ENCODE measurements at regions not wholly inside any gene's neighbourhood (a gene's known extent, or its start where the extent isn't known, plus 50 kb on each side); places are given as distances from the start of the nearest gene placed in this dataset.

GRCh38 chr5:173547579-173547978 is 68.9 kb downstream of the BOD1 start:
- Mint-ChIP-seq H3K36me3 (no peaks in the 10 kb centered on the region), H3K9me3 (peaks cover 0 to 2% (median 0%) of the 10 kb centered on the region in 7 donors), H3K4me3 (no peak overlapping the region), H3K4me1 (no peaks in the 10 kb centered on the region), H3K27me3 (ENCODE audit: low read depth in 3 of 3) (peaks cover 1 to 21% (median 10%) of the 10 kb centered on the region in 3 donors), H3K27ac (no peak overlapping the region)
- intact Hi-C loops (cut with micrococcal nuclease) = no loop called here
- H3K9me3 ChIP-seq (replicated peaks in 1 of 2; ENCODE audit: control insufficient read depth in 1 of 2, insufficient read depth in 1 of 2, low read length in 2 of 2) = no peaks in the 10 kb centered on the region
- no peaks in the 10 kb centered on the region for H3K27me3 ChIP-seq (ENCODE audit: control insufficient read depth in 2 of 2, insufficient read depth in 2 of 2, low read length in 2 of 2)
- no peaks in the 10 kb centered on the region for H3K4me1 ChIP-seq (ENCODE audit: control insufficient read depth in 1 of 2, insufficient read depth in 2 of 2, low read length in 2 of 2)
- H3K4me3 ChIP-seq (replicated peaks in 1 of 3; ENCODE audit: low read depth in 2 of 3, low read length in 3 of 3) = no peak overlapping the region
- no peak overlapping the region for H2AFZ ChIP-seq (ENCODE audit: insufficient read depth, low read depth, low read length, poor library complexity, severe bottlenecking)
- H3K79me2 ChIP-seq (ENCODE audit: insufficient read depth, low read length) = no peaks in the 10 kb centered on the region
- TF ChIP-seq CTCF (IDR thresholded peaks at IDR 0.05) = no peak
- no peak overlapping the region for H3K27ac ChIP-seq (ENCODE audit: low read depth in 1 of 2, low read length in 2 of 2)
- DNase-seq = no peak
- H3K4me2 ChIP-seq (replicated peaks; ENCODE audit: extremely low read depth, low read length, poor library complexity, severe bottlenecking) = no peak overlapping the region
- H4K20me1 ChIP-seq (ENCODE audit: insufficient read depth, low read length) = no peaks in the 10 kb centered on the region
- no peaks in the 10 kb centered on the region for H3K36me3 ChIP-seq (replicated peaks in 1 of 2; ENCODE audit: control insufficient read depth in 1 of 2, insufficient read depth in 2 of 2, low read length in 2 of 2)
- 100% methylated on average over 1 of the region's 3 CpGs for WGBS (ENCODE audit: insufficient coverage)
- H3K9ac ChIP-seq (ENCODE audit: insufficient read depth, low read length, poor library complexity, severe bottlenecking) = no peak overlapping the region

GRCh38 chr5:173542964-173543363 is 73.5 kb downstream of the BOD1 start:
- Histone ChIP-seq H3K27ac (ENCODE audit: low read depth in 1 of 2, low read length in 2 of 2) (no peak overlapping the region), H3K36me3 (replicated peaks in 1 of 2; ENCODE audit: control insufficient read depth in 1 of 2, insufficient read depth in 2 of 2, low read length in 2 of 2) (no peaks in the 10 kb centered on the region), H3K4me2 (replicated peaks; ENCODE audit: extremely low read depth, low read length, poor library complexity, severe bottlenecking) (no peak overlapping the region), H3K9me3 (replicated peaks in 1 of 2; ENCODE audit: control insufficient read depth in 1 of 2, insufficient read depth in 1 of 2, low read length in 2 of 2) (no peaks in the 10 kb centered on the region), H4K20me1 (ENCODE audit: insufficient read depth, low read length) (no peaks in the 10 kb centered on the region), H3K27me3 (ENCODE audit: control insufficient read depth in 2 of 2, insufficient read depth in 2 of 2, low read length in 2 of 2) (no peaks in the 10 kb centered on the region), H3K4me3 (replicated peaks in 1 of 3; ENCODE audit: low read depth in 2 of 3, low read length in 3 of 3) (no peak overlapping the region), H3K79me2 (ENCODE audit: insufficient read depth, low read length) (no peaks in the 10 kb centered on the region), H3K9ac (ENCODE audit: insufficient read depth, low read length, poor library complexity, severe bottlenecking) (no peak overlapping the region), H3K4me1 (ENCODE audit: control insufficient read depth in 1 of 2, insufficient read depth in 2 of 2, low read length in 2 of 2) (no peaks in the 10 kb centered on the region), H2AFZ (ENCODE audit: insufficient read depth, low read depth, low read length, poor library complexity, severe bottlenecking) (no peak overlapping the region)
- H3K9me3 Mint-ChIP-seq = no peaks in the 10 kb centered on the region
- no peaks in the 10 kb centered on the region for H3K4me1 Mint-ChIP-seq
- no peak for DNase-seq
- H3K27me3 Mint-ChIP-seq (ENCODE audit: low read depth in 3 of 3) = peaks cover 4 to 12% (median 10%) of the 10 kb centered on the region in 3 donors
- WGBS (ENCODE audit: insufficient coverage) = 96% methylated on average over 9 of the region's 9 CpGs
- intact Hi-C loops (cut with micrococcal nuclease) = no loop called here
- H3K27ac Mint-ChIP-seq = no peak overlapping the region
- H3K4me3 Mint-ChIP-seq = no peak overlapping the region
- H3K36me3 Mint-ChIP-seq = no peaks in the 10 kb centered on the region
- TF ChIP-seq CTCF (IDR thresholded peaks at IDR 0.05) = no peak
